ENCODE measurements at regions not wholly inside any gene's neighbourhood (a gene's known extent, or its start where the extent isn't known, plus 50 kb on each side); places are given as distances from the start of the nearest gene placed in this dataset.

DNA sequence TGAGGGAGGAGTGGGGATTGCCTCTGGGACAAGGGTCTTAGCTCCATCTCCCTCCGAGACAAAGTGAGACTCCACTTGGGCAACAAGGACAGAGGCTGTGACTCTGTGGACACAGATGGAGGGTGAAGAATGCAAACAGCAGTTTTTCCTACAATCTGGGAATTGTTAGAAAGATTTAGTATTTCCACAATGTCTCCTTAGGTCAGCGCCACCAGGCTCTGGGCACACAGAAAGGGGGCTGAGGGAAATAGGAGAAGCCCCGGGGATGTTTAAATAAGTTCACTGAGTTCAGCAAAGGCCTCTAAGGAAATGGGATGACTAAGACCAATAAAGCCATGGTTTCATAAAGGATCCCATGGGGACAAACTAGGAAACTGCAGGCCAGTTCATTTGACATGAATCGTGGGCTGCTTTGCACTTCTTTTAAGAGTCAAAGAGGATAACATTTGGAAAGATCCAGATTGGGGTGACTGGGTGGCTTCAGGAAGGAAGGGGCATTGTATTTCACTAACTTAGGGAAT, 219.8 kb upstream of the GLI3 start:
- TF ChIP-seq TAF1 (IDR thresholded peaks at IDR 0.05; ENCODE audit: low read depth), result no peak
- no peak for TF ChIP-seq EZH2 (IDR thresholded peaks at IDR 0.05; ENCODE audit: borderline replicate concordance, insufficient read depth, low read length, poor library complexity, severe bottlenecking)
- no peak for TF ChIP-seq CTCF (IDR thresholded peaks at IDR 0.05; ENCODE audit: poor library complexity, severe bottlenecking)
- no peak for TF ChIP-seq SMC3 (conservative IDR thresholded peaks at IDR 0.05; ENCODE audit: poor library complexity)
- no peak for TF ChIP-seq MXI1 (conservative IDR thresholded peaks at IDR 0.05; ENCODE audit: poor library complexity, severe bottlenecking)

Measured in neural cell (in vitro differentiated cells).